Skeletal muscle cell (primary cell): ENCODE measurements at regions not wholly inside any gene's neighbourhood (a gene's known extent, or its start where the extent isn't known, plus 50 kb on each side); places are given as distances from the start of the nearest gene placed in this dataset.
"Not testable (repeated sequence)": the region's sequence is repeated elsewhere in the genome, so short reads cannot be mapped to it uniquely, and the experiment has no call there.

Experiments
- DNase-seq: peaks from one replicate; pipeline ENCODE4 v3.0.0-alpha.2; 2010; ENCODE audit warnings: low read depth
- H3K4me3 ChIP-seq: 2 replicates; pipeline ENCODE4 v1.5.1; 2011; ENCODE audit warnings: low read depth, mild to moderate bottlenecking, control low read depth, low read length, moderate library complexity

GRCh38 chr6:113352029-113352801 is 504.9 kb upstream of the MARCKS start:
- peak; percentile 37 for DNase-seq
- no peak overlapping the region for H3K4me3 ChIP-seq

DNA sequence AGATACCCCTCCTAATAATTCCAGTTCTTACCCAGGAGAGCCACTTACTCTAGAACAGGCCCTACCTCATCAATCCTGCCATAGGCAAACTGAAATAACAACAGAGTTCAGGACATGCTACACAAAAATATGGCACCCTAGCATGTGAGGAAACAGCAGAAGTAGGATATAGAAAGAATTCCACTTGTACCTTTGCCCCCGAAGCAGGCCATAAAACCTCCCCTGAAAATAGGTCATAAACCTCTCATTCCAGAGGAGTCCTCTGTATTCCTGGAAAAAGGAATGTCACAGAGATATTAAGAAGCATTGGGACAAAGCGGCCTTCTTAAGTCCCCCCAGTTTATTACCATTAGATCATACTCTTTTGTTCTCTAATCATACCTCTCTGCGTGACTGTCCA is 504.3 kb upstream of the MARCKS start:
- no peak for DNase-seq
- no peak overlapping the region for H3K4me3 ChIP-seq

GRCh38 chr6:113353392-113353791 is 503.8 kb upstream of the MARCKS start:
- H3K4me3 ChIP-seq, result no peak overlapping the region
- no peak for DNase-seq

DNA sequence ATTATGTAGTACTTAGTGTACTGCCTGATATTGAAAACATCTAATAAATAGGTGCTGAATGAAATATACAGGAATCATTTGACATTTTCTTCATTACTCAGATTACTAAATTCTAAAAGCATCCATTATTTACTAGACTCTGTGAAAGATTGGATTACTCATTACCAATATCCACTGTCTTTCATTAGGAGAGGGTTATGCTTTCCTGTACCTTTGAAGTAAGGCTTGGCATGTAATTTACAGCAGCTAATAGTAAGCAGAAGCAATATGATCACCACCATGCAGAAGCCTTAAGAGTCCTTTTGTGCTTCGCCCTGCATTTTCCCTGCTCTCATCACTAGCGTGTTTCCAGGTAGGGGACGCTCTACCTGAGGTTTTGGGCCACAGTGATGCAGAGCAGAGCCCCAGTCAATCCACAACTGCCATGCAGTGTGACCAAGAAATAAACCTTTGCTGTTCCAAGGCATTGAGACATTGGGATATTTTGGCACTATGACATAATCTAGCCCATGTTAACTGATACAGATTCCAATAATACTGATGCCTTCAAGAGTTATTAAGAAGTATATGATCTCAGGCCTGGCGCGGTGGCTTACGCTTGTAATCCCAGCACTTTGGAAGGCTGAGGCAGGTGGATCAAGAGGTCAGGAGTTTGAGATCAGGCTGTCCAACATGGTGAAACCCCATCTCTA is 502.8 kb upstream of the MARCKS start:
- H3K4me3 ChIP-seq, result no peak overlapping the region
- DNase-seq, result no peak

GRCh38 chr6:113356139-113356538 is 501.0 kb upstream of the MARCKS start:
- H3K4me3 ChIP-seq, result no peak overlapping the region
- no peak for DNase-seq

DNA sequence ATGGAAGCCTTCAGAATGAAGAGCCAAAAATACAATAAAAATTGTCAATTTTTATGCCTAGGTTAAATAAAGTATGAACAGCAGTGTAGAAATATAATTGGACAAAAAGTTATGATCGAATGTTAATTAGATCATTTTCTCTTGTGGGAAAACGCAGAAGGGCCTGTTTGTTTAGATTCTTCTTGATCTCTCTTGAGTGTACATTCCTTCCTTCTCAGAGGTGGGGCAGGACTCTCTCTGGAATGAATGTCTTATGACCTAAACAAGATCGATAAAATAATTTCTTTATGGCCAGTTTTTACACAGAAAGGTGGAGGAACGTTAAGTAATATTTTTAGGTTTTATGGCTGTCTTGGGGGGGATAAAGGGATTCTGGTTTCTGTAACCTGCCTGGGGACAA is 500.1 kb upstream of the MARCKS start:
- no peak for DNase-seq
- no peak overlapping the region for H3K4me3 ChIP-seq

DNA sequence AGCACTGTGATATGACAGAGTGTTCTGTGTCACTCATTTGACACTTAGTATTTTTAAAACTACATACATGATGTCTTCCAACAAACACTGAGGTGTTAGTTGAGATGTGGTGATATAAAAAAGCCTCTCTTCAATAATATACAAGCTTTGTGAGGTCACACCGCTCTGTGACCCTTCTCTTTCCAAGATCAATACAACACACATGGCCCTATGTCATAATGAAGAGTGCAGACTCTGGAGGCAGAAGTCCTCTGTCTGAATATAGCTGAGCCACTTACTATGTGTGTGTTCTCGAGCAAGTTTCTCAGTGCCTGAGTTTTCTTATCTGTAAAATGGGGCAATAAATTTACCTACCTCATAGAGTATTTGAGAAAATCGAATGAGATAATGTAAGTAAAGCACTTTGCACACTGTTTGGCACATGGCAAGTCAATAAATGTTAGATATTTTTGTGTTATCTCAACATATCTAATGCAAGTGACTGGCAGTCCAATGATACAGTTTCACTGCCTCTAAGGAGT is 499.0 kb upstream of the MARCKS start:
- no peak overlapping the region for H3K4me3 ChIP-seq
- DNase-seq, result no peak

- H3K4me3 ChIP-seq, result no peak overlapping the region
- DNase-seq, result no peak
These were observed 497.7 kb upstream of the MARCKS start for GRCh38 chr6:113359155-113360140.

DNA sequence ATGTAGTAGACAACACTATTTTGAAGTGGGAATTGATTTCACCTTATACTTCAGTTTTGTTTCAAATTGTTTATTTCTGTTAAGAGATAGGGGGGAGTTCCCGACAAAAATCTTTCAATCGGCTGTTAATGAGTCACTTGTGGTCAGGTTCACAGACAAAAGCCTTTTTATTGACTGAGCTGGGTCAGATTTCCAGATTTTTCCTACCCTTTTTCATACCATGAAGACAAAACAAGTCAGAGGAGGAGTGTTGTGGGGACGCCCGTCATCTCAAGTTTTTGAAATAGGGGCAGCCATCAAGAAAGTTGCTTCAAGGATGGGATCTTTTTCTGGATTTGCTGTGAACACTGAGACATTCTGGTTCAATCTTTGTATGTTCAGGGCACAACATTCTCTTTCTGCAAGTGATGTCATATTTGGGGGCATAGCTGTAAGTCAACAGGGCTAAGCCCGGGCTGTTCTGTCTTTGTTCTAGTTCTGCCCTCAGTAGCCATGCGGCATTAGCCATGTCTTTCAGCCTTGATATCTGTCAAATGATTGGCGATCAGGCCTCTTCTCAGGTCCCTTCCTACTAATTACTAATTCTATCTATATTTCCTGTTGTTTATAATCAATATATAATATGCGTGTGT is 496.0 kb upstream of the MARCKS start:
- no peak for DNase-seq
- H3K4me3 ChIP-seq, result no peak overlapping the region

DNA sequence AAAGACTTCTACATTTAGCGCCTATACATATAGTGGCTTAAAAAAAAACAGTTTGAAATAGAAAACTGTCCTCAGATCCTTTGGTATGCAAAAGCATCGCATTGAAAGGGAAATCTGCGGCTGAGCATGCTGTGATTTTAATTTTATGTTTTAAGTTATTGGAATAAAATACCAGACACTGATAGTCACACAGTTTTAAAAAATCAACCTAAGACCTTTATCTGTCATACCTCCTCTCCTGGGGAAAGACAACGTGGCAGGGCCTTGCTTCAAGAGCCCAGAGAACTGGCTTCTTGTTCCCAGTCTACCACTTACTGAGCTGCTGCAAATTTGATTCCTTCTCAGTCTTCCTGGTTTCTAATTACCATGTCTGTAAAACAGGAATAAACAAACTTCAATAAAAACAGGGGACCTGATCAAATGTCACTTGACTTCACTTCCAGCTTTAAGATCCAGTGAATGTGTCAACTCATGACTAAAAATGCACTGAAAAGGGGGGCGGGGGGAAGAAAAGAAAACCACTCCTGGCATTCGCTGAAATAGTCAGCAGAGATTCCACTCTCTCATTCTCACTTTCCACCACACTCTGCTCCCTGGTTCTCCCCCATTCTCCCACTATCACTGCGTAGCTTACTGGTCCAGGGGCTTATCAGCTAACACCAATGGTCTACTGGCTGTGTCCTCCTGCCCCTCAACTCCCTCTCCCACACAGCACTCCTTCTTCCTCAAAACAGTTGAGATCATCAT is 494.7 kb upstream of the MARCKS start:
- DNase-seq, result no peak
- no peak overlapping the region for H3K4me3 ChIP-seq

DNA sequence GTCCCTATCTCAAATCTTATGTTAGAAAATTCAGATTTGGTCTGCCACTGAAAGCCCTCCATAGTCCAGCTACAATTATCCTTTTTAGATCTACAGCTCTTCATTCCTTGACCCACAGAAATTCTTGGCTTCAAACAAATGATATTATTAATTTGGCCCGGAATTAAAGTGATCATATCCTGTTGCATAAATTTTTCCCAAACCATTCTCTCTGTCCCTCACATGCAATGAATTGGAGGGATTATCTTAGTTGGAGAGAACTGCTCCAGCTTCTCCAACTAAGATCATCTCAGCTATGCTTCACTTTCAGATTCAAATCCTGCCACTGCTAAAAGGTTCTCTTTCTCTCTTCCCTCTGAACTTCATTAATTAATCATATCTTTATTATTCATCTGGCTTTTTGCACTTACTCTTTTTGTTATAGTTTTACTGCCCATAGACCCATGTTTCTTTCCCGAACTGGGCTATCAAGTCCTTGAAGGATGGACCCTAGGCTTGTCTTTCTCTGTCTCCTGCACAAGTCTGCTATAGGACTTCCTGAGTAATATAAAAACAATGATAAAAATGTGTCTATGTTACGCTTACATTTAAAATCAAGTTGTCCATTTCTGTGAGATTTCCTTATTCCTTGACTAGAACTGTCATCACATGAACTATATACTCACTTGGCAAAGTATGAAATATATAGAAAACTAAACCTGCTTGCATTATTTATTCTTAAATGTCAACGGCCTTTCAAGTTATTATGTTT is 493.9 kb upstream of the MARCKS start:
- DNase-seq, result no peak
- no peak overlapping the region for H3K4me3 ChIP-seq

DNA sequence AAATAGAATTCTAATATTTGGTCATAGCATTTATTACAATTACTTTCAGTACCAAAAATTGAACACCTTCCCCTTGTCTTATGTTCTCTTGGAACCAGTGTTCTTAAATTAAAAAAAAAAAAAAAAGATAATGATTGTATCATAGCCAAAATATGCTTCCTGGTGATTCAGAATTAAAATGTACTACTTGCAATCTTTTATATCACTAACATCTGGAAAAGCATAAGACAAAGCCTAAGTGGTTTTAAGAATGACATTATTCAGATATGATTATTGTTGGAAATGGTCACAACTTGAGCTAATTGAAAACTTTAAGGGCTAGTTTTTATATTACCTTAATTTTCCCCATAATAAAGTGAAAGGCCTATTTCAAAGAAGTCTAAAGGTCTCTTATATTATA is 493.3 kb upstream of the MARCKS start:
- no peak for DNase-seq
- H3K4me3 ChIP-seq, result no peak overlapping the region

- DNase-seq, result no peak
- H3K4me3 ChIP-seq, result no peak overlapping the region
These were observed 492.4 kb upstream of the MARCKS start for GRCh38 chr6:113364766-113365165.

GRCh38 chr6:113365191-113365590 is 492.0 kb upstream of the MARCKS start:
- no peak for DNase-seq
- no peak overlapping the region for H3K4me3 ChIP-seq

DNA sequence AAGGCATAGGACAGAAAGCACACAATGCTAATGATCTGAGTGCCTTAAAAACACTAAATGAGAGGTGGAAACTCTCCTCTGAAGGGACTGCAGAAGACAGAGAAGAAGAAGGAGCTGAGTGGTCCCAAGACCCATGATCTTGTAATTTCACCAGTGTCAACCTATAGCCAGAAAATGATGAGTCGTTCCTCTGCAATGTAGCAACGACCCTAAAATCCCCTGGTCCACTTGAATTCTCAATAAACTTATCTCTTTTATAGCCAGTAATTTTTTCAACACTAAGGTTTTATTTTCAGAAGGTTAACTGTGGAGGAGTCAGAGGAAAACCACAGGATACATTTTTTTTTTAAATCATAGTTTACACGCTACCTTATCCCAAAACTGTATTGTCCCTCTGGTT is 490.6 kb upstream of the MARCKS start:
- H3K4me3 ChIP-seq, result no peak overlapping the region
- DNase-seq, result no peak

GRCh38 chr6:113370508-113371502 is 486.3 kb upstream of the MARCKS start:
- DNase-seq, result no peak

DNA sequence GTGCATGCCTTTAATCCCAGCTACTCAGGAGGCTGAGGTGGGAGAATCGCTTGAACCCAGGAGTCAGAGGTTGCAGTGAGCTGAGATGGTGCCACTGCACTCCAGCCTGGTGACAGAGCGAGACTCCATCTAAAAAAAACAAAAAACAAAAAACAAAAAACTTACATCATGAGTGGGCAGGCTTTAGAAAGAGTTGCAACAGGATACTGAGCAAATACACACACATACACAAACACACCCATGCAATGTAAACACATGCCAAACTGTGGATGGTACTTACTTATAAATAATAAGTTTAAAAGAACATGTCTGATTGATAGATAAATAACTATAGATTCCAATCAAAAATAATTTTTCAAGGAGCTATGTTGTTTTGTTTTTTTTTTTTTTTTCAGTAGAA is 481.7 kb upstream of the MARCKS start:
- not testable (repeated sequence) for H3K4me3 ChIP-seq, DNase-seq

More at GRCh38 chr6:113370508-113371502, 486.3 kb upstream of the MARCKS start:
- H3K4me3 ChIP-seq, result no peak overlapping the region
